ENCODE measurements at regions not wholly inside any gene's neighbourhood (a gene's known extent, or its start where the extent isn't known, plus 50 kb on each side); places are given as distances from the start of the nearest gene placed in this dataset.

GRCh38 chr1:216814576-216815259, 91.5 kb upstream of the ESRRG start:
- no peak for TF ChIP-seq POLR2A (IDR thresholded peaks at IDR 0.05)
- TF ChIP-seq, protein P1, sequence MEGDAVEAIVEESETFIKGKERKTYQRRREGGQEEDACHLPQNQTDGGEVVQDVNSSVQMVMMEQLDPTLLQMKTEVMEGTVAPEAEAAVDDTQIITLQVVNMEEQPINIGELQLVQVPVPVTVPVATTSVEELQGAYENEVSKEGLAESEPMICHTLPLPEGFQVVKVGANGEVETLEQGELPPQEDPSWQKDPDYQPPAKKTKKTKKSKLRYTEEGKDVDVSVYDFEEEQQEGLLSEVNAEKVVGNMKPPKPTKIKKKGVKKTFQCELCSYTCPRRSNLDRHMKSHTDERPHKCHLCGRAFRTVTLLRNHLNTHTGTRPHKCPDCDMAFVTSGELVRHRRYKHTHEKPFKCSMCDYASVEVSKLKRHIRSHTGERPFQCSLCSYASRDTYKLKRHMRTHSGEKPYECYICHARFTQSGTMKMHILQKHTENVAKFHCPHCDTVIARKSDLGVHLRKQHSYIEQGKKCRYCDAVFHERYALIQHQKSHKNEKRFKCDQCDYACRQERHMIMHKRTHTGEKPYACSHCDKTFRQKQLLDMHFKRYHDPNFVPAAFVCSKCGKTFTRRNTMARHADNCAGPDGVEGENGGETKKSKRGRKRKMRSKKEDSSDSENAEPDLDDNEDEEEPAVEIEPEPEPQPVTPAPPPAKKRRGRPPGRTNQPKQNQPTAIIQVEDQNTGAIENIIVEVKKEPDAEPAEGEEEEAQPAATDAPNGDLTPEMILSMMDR (IDR thresholded peaks at IDR 0.05): no peak
